ENCODE measurements at regions not wholly inside any gene's neighbourhood (a gene's known extent, or its start where the extent isn't known, plus 50 kb on each side); places are given as distances from the start of the nearest gene placed in this dataset.

- no peak for TF ChIP-seq CTCF (IDR thresholded peaks at IDR 0.05 in 4 of 5, conservative IDR thresholded peaks at IDR 0.05 in 1 of 5)
- no peak for TF ChIP-seq POLR2A (IDR thresholded peaks at IDR 0.05)
These were observed 55.2 kb upstream of the CITED2 start for GRCh38 chr6:139429580-139430145.
